ENCODE measurements at regions not wholly inside any gene's neighbourhood (a gene's known extent, or its start where the extent isn't known, plus 50 kb on each side); places are given as distances from the start of the nearest gene placed in this dataset.

DNA sequence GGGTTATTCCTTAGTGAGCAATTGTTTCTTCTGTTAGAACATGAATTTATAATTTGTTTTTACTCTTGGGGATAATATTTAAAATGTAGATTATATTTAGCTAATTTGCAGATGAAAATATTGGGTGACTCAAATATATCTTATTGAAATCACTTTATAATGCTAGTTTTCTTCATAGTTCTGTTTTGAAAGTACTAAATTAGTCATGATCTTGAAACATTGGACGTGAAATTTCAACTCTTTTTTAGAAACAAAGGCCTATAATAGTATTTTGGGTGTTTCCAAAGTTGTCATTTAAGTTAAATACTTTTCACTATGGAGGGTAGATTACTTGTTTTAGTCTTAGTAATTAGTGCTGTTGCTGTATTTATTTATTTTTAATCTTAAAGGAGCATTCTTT, 250.9 kb downstream of the UTRN start:
- H3K27me3 ChIP-seq (ENCODE audit: insufficient read depth, low read length), result no peaks in the 10 kb centered on the region
- no peak overlapping the region for H3K4me3 ChIP-seq (ENCODE audit: low read depth, low read length, poor library complexity, severe bottlenecking)
- H3K4me1 ChIP-seq (ENCODE audit: insufficient read depth, low read length, severe bottlenecking), result peaks cover 4% of the 10 kb centered on the region
- no peak overlapping the region for H3K27ac ChIP-seq (ENCODE audit: low read depth, low read length, poor library complexity, severe bottlenecking)
- no peaks in the 10 kb centered on the region for H3K36me3 ChIP-seq (ENCODE audit: insufficient read depth, low read length)
- H3K79me2 ChIP-seq (ENCODE audit: insufficient read depth, low read length), result no peaks in the 10 kb centered on the region
- H3K4me2 ChIP-seq (ENCODE audit: low read length), result no peak overlapping the region
- TF ChIP-seq, protein P1, sequence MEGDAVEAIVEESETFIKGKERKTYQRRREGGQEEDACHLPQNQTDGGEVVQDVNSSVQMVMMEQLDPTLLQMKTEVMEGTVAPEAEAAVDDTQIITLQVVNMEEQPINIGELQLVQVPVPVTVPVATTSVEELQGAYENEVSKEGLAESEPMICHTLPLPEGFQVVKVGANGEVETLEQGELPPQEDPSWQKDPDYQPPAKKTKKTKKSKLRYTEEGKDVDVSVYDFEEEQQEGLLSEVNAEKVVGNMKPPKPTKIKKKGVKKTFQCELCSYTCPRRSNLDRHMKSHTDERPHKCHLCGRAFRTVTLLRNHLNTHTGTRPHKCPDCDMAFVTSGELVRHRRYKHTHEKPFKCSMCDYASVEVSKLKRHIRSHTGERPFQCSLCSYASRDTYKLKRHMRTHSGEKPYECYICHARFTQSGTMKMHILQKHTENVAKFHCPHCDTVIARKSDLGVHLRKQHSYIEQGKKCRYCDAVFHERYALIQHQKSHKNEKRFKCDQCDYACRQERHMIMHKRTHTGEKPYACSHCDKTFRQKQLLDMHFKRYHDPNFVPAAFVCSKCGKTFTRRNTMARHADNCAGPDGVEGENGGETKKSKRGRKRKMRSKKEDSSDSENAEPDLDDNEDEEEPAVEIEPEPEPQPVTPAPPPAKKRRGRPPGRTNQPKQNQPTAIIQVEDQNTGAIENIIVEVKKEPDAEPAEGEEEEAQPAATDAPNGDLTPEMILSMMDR (IDR thresholded peaks at IDR 0.05; ENCODE audit: low read length), result no peak
- TF ChIP-seq EZH2 (IDR thresholded peaks at IDR 0.05; ENCODE audit: borderline replicate concordance, low read length), result no peak
- no peaks in the 10 kb centered on the region for H3K9me2 ChIP-seq (ENCODE audit: low read depth, low read length)
- no peaks in the 10 kb centered on the region for H3K9me3 ChIP-seq (ENCODE audit: low read length)
- H4K20me1 ChIP-seq (ENCODE audit: insufficient read depth, low read length), result no peaks in the 10 kb centered on the region
- H2AFZ ChIP-seq (ENCODE audit: low read length), result no peak overlapping the region
- no peak overlapping the region for H3K9ac ChIP-seq (ENCODE audit: low read length)
- H3F3A ChIP-seq (ENCODE audit: insufficient read depth, low read length), result no peaks in the 10 kb centered on the region

DNA sequence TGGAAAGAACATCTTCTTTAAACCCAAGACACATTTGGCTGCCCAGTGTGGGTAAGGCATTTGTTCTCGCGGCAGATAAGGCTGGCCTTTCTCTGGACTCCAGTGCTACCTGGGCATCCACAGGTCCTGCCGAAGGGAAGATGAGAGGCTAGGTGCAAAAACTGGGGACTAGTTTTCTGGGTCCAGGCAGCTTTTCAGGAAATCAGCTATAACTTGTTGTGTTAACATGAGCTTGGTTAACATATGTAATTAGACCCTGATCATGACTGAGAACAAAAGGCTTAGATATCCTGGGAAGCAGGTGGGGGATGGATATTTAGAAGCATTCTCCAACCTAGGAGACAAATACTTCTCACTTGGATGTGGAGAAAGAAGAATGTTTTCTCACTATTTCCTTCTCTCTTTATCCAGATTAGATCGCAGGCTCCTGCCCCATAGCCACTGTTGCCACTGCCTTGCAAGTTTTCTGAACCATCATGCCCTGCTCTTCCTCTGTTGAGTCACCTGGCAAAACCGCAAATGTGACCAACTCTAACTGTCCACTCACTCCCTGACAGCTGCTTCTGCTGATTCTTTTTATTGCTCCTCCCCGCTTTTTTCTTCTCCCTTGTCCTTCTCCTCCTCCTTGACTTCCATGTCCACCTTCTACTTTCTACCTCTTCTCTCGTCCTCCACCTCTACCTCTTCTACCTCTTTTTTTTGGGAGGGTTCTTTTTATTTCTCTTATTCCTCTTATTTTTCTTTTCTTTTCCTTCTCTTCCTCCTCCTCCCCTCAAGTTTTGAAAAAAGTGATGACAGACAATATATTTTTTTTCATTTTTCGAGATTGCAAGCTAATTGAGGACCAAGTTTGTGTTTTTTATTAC, 258.1 kb downstream of the UTRN start:
- H3K27ac ChIP-seq (ENCODE audit: low read depth, low read length, poor library complexity, severe bottlenecking), result no peak overlapping the region
- TF ChIP-seq, protein P1 (IDR thresholded peaks at IDR 0.05; ENCODE audit: low read length), result no peak
- no peak for TF ChIP-seq EZH2 (IDR thresholded peaks at IDR 0.05; ENCODE audit: borderline replicate concordance, low read length)
- H3K36me3 ChIP-seq (ENCODE audit: insufficient read depth, low read length), result no peaks in the 10 kb centered on the region
- no peak overlapping the region for H3K4me2 ChIP-seq (ENCODE audit: low read length)
- no peak overlapping the region for H3K4me3 ChIP-seq (ENCODE audit: low read depth, low read length, poor library complexity, severe bottlenecking)
- no peaks in the 10 kb centered on the region for H3K9me3 ChIP-seq (ENCODE audit: low read length)
- H3K4me1 ChIP-seq (ENCODE audit: insufficient read depth, low read length, severe bottlenecking), result peaks cover 9% of the 10 kb centered on the region
- H3K27me3 ChIP-seq (ENCODE audit: insufficient read depth, low read length), result no peaks in the 10 kb centered on the region
- H3K9ac ChIP-seq (ENCODE audit: low read length), result no peak overlapping the region
- H4K20me1 ChIP-seq (ENCODE audit: insufficient read depth, low read length), result no peaks in the 10 kb centered on the region
- no peaks in the 10 kb centered on the region for H3K79me2 ChIP-seq (ENCODE audit: insufficient read depth, low read length)
- H3F3A ChIP-seq (ENCODE audit: insufficient read depth, low read length), result no peaks in the 10 kb centered on the region
- no peaks in the 10 kb centered on the region for H3K9me2 ChIP-seq (ENCODE audit: low read depth, low read length)
- H2AFZ ChIP-seq (ENCODE audit: low read length), result no peak overlapping the region

DNA sequence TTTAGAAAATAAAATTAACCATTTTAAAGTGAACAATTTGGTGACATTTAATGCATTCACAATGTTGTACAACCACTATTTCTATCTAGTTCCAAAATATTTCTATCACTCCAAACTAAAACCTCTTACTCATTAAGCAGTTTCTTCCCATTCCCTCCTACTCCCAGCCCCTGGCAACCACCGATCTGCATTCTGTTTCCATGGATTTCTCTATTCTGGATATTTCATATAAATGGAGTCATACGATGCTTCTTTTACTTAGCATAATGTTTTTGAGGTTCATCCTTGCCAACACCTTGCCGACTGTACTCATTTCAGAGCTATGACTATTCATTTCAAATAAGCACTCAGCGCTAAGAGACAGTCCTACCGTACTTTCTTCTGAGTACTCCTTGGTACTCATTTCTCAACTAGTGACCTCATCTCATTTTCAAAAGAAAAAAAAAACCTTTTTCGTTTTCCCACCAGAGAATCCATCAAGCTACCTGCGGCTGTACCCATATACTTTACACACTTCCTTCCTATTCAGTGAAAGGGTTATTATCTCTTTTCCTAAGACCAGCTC, 259.2 kb downstream of the UTRN start:
- no peak overlapping the region for H3K9ac ChIP-seq (ENCODE audit: low read length)
- no peaks in the 10 kb centered on the region for H3K9me2 ChIP-seq (ENCODE audit: low read depth, low read length)
- H4K20me1 ChIP-seq (ENCODE audit: insufficient read depth, low read length), result no peaks in the 10 kb centered on the region
- H2AFZ ChIP-seq (ENCODE audit: low read length), result no peak overlapping the region
- H3K4me3 ChIP-seq (ENCODE audit: low read depth, low read length, poor library complexity, severe bottlenecking), result no peak overlapping the region
- no peaks in the 10 kb centered on the region for H3K9me3 ChIP-seq (ENCODE audit: low read length)
- H3F3A ChIP-seq (ENCODE audit: insufficient read depth, low read length), result no peaks in the 10 kb centered on the region
- no peaks in the 10 kb centered on the region for H3K36me3 ChIP-seq (ENCODE audit: insufficient read depth, low read length)
- no peaks in the 10 kb centered on the region for H3K79me2 ChIP-seq (ENCODE audit: insufficient read depth, low read length)
- no peak for TF ChIP-seq EZH2 (IDR thresholded peaks at IDR 0.05; ENCODE audit: borderline replicate concordance, low read length)
- TF ChIP-seq, protein P1 (IDR thresholded peaks at IDR 0.05; ENCODE audit: low read length), result no peak
- peaks cover 9% of the 10 kb centered on the region for H3K4me1 ChIP-seq (ENCODE audit: insufficient read depth, low read length, severe bottlenecking)
- no peaks in the 10 kb centered on the region for H3K27me3 ChIP-seq (ENCODE audit: insufficient read depth, low read length)
- H3K27ac ChIP-seq (ENCODE audit: low read depth, low read length, poor library complexity, severe bottlenecking), result no peak overlapping the region
- no peak overlapping the region for H3K4me2 ChIP-seq (ENCODE audit: low read length)

Data from OCI-LY1 (cell line).